GM19452 (cell line): ENCODE measurements at regions not wholly inside any gene's neighbourhood (a gene's known extent, or its start where the extent isn't known, plus 50 kb on each side); places are given as distances from the start of the nearest gene placed in this dataset.
A peak's percentile ranks its signal among the peaks of the same experiment; 100 is the strongest.

Experiments
- ATAC-seq: cut with Tn5 transposase; IDR thresholded peaks from one replicate; pipeline ENCODE4 v1.9.1; 2021; ENCODE audit not compliant: unreplicated experiment

DNA sequence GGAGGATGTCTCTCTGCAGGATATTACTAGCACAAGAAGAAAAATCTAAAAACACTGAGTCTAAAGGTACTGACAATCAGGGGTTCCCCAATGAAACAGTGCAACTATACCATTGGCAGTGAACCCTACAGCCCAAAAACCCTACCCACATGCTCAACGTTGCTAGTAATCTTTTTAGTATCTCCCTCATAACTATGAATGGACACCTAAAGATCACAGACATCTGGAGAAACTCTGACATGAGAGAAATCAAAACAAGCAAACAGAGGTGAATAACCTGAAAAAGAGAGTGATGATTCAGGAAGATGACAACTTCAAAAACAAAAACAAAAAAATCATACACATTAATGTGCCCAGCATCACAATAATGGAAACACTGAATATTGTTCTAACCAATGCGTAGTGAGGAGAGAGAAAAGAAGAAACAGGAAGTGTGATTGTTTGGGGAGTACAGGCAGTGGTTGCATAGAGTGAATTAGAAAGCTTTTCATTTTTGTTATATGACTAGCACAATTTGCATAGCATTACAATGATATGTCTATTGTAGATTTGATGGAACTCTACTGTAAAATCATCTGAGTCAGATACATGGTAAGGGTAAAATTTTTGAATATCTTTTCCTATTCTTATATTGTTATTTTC lies 78.9 kb upstream of the FMR1 start:
- peak; percentile 58 for ATAC-seq

DNA sequence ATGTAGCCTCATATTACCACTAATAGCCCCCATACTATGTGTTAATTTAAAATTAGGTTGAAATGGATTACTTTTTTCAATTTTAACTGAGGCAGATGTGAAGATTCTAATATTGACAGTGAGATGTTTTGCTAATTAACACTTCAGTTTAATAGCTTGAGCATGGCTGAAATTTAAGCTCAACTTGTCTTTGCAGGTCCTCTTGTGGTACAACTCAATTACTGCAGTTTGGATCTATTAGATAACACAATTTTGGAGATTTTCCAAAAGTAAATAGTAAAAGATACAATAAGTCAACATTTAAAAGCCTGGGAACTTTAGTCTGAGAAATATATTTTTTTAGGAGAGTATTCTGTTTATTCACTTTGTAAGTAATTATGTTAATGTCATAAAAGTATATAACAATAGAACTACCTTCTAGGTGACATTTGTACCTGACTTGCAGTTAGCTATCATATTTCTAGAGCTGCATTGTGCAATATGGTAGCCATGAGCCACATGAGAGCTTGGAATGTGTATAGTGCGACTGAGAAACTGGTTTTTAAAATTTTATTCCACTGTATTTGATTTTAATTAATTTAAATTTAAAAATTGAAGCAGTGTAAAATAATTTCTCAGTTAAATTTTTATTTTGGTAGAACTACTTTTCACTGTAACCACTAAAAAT lies 73.1 kb upstream of the FMR1 start:
- no peak for ATAC-seq

DNA sequence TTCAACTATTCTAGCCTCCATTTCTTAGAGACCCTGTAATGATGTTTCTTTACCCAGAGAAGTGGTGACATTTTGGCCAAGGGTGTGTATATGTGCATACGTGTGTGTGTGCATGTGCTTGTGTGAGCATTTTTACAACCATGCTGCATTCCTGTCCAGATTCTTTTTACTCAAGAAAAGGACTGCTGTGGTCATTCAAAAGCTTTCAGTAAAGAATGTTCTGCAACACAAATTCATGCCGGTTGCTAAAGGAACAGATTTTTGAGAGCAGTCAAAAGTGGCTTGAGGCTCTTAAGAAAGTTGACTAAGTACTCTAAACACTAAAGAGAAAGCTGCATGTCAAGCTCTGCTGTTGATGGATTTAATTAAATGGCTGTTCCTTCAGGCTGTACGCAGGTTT lies 65.0 kb upstream of the FMR1 start:
- no peak for ATAC-seq

DNA sequence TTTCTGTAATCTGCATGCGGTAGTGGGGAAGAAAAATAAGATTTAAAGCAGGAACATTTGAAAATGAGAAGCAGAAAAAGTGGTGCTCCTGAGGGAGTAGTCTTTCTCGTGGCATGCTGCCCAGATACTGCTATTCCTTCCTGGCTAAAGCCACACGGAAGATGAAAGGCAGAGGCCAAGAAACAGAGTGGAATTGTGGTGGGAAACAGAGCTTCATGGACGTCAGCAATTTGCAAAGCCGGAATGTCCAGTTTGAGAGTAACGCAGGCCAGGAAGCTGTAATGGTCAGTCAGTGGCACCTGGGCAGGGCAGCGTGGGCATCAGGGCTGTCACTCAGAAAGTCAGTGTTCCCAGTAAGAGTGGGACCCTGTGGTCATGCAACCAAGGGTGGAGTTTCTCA lies 63.7 kb upstream of the FMR1 start:
- no peak for ATAC-seq

DNA sequence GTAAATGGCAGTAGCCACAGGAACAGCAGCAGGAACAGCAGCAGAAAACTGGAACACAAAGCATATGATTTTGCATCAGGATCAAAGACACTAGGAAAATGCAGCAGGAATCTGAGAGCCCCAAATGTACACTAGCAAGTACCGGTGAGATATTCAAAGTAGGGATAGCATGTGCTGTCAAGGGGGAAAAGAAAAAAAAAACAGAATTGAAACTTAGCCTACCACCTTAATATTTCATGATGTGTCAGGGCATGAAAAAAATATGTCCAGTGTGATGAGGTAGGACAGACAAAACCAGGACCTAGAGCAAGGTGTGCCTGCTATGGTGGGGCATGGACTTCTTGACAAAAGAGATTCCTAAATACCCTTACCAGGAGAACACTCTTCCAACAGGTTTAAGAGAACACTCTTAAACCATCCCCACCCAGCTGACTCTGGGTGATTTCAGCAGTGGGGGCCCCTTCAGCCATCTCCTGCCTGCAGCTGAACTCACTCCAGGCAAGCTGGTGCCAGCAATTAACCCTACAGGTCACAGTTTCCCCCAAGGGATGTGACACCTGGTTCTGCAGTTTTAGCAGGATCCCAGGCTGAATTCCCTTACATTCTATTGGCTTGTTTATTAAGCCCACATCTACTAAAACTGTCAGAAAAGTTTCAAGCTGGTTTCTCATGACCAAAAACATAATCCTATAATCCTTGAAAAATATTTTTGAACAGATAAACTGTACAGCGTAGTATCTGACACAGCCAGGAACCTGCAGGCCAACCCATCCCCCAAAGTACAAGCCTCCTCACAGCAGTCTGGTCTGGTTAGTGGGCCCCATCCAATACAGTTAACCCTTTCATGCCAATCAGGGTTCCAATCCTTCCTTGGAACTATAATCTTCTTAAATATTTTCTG lies 62.9 kb upstream of the FMR1 start:
- ATAC-seq = no peak

DNA sequence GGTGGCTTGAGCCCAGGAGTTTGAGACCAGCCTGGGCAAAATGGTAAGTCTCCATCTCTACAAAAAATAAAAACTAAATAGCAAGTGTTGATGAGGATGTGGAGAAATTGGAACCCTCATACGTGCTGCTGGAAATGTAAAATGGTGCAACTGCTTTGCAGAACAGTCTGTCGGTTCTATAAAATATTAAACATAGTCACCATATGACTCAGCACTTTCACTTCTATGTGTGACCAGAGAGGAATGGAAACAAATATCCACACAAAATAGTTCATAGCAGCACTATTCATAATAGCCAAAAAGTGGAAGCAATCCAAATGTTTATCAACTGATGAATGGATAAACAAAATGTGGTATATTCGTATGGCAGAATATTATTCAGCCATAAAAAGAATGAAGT lies 60.8 kb upstream of the FMR1 start:
- ATAC-seq = peak; percentile 79

DNA sequence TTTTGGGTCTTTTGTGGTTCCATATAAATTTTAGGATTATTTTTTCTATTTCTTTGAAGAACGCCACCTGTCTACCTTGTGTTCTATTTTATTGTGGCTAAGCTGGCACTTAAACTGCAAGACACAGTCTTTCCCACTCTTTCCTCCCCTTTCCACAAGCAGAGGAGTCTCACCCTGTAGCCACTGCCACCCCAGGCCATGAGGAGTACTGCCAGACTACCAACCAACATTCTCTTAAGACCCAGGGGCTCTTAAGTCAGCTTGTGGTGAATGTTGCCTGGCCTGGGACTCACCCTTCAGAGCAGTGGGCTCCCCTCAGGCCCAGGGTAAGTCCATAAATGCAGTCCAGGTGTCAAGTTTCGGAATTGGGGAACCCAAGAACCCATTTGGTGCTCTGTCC lies 58.0 kb upstream of the FMR1 start:
- no peak for ATAC-seq

DNA sequence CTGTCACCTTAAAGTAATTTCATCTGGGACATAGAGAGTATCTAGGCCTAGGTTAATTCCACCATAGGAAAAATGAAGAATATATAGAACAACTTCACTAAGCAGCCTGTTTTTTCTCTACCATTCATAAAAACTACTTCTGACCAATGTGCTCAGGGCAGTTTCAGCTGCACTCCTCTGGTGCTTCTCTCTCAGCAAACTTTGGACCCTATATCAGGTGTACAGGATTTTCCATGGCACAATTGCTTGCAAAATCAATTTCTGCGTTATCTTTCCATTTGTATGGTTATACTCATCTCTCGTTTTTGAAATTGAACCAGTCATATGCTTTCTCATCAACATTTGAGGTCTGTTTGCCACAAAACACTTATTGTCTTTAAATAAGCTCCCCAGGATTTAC lies 52.1 kb upstream of the FMR1 start:
- no peak for ATAC-seq
